H9 (cell line): ENCODE measurements at regions not wholly inside any gene's neighbourhood (a gene's known extent, or its start where the extent isn't known, plus 50 kb on each side); places are given as distances from the start of the nearest gene placed in this dataset.

ENCODE experiments used
- DNase-seq: peaks from one replicate; pipeline ENCODE4 v3.0.0-alpha.2; 2017
- H2AFZ ChIP-seq: one replicate; pipeline ENCODE4 v1.6.1; 2013; ENCODE audit warnings: mild to moderate bottlenecking, low read length, control low read depth, moderate library complexity
- H2AK5ac ChIP-seq: 2 replicates; pipeline ENCODE4 v1.6.1; 2013; ENCODE audit warnings: low read length, control low read depth, mixed read lengths; ENCODE audit not compliant: insufficient read length
- H2BK120ac ChIP-seq: one replicate; pipeline ENCODE4 v1.6.1; 2013; ENCODE audit warnings: low read depth, mild to moderate bottlenecking, low read length, control low read depth, inconsistent platforms; ENCODE audit not compliant: poor library complexity, severe bottlenecking
- H2BK12ac ChIP-seq: 2 replicates; pipeline ENCODE4 v1.6.1; 2013; ENCODE audit warnings: low read length, control low read depth, mixed read lengths, low read depth; ENCODE audit not compliant: insufficient read length
- H2BK15ac ChIP-seq: 2 replicates; pipeline ENCODE4 v1.6.1; 2013; ENCODE audit warnings: low read depth, low read length, control low read depth
- H2BK20ac ChIP-seq: one replicate; pipeline ENCODE4 v1.6.1; 2013; ENCODE audit warnings: low read depth, mild to moderate bottlenecking, low read length, control low read depth, inconsistent platforms; ENCODE audit not compliant: poor library complexity, severe bottlenecking
- H2BK5ac ChIP-seq: 2 replicates; pipeline ENCODE4 v1.6.1; 2013; ENCODE audit warnings: low read length, control low read depth, mixed read lengths; ENCODE audit not compliant: insufficient read length
- H3K14ac ChIP-seq: 2 replicates; pipeline ENCODE4 v1.6.1; 2013; ENCODE audit warnings: low read length, control low read depth; ENCODE audit not compliant: insufficient read depth
- H3K18ac ChIP-seq: 2 replicates; pipeline ENCODE4 v1.6.1; 2013; ENCODE audit warnings: low read depth, mild to moderate bottlenecking, mixed read lengths, low read length, control low read depth; ENCODE audit not compliant: insufficient read length
- H3K23ac ChIP-seq: 2 replicates; pipeline ENCODE4 v1.6.1; 2013; ENCODE audit warnings: low read length, control low read depth, mixed read lengths, low read depth; ENCODE audit not compliant: insufficient read length
- H3K23me2 ChIP-seq: 2 replicates; pipeline ENCODE4 v1.6.1; 2013; ENCODE audit warnings: low read depth, mild to moderate bottlenecking, mixed read lengths, low read length, control low read depth; ENCODE audit not compliant: insufficient read length, poor library complexity, severe bottlenecking
- H3K27ac ChIP-seq: 2 replicates; pipeline ENCODE4 v1.5.1; 2013; ENCODE audit warnings: low read length, control low read depth, mixed read lengths, low read depth; ENCODE audit not compliant: insufficient read length
- H3K27me3 ChIP-seq: 2 replicates; pipeline ENCODE4 v1.6.1; 2013; ENCODE audit warnings: low read length, control low read depth, inconsistent platforms; ENCODE audit not compliant: insufficient read depth
- H3K4ac ChIP-seq: 2 replicates; pipeline ENCODE4 v1.6.1; 2013; ENCODE audit warnings: low read depth, mild to moderate bottlenecking, control low read depth, inconsistent platforms, low read length, moderate library complexity
- H3K4me1 ChIP-seq: 2 replicates; pipeline ENCODE4 v1.6.1; 2013; ENCODE audit warnings: low read length, control low read depth, inconsistent platforms; ENCODE audit not compliant: insufficient read depth
- H3K4me2 ChIP-seq: 2 replicates; pipeline ENCODE4 v1.6.1; 2013; ENCODE audit warnings: low read length, control low read depth, mixed read lengths; ENCODE audit not compliant: insufficient read length, insufficient read depth
- H3K56ac ChIP-seq: 2 replicates; pipeline ENCODE4 v1.6.1; 2013; ENCODE audit warnings: low read depth, mild to moderate bottlenecking, mixed read lengths, low read length, control low read depth; ENCODE audit not compliant: insufficient read length
- H3K79me1 ChIP-seq: 2 replicates; pipeline ENCODE4 v1.6.1; 2013; ENCODE audit warnings: low read depth, mild to moderate bottlenecking, moderate library complexity, low read length, control low read depth, inconsistent platforms; ENCODE audit not compliant: insufficient read depth, poor library complexity, severe bottlenecking
- H3K79me2 ChIP-seq: 2 replicates; pipeline ENCODE4 v1.6.1; 2013; ENCODE audit warnings: low read length, control low read depth, inconsistent platforms; ENCODE audit not compliant: insufficient read depth
- H3K9ac ChIP-seq: 2 replicates; pipeline ENCODE4 v1.6.1; 2013; ENCODE audit warnings: low read length, control low read depth, mixed read lengths; ENCODE audit not compliant: insufficient read length; ENCODE audit errors: extremely low read depth
- H3K9me3 ChIP-seq: one replicate; pipeline ENCODE4 v1.6.1; 2013; ENCODE audit warnings: low read depth, low read length, inconsistent platforms; ENCODE audit not compliant: control insufficient read depth
- H3T11ph ChIP-seq: one replicate; pipeline ENCODE4 v1.6.1; 2013; ENCODE audit warnings: mild to moderate bottlenecking, low read length, control low read depth, inconsistent platforms
- H4K20me1 ChIP-seq: one replicate; pipeline ENCODE4 v1.6.1; 2013; ENCODE audit not compliant: control insufficient read depth, insufficient read length, insufficient read depth
- H4K5ac ChIP-seq: 2 replicates; pipeline ENCODE4 v1.6.1; 2013; ENCODE audit warnings: low read depth, mild to moderate bottlenecking, mixed read lengths, low read length, control low read depth; ENCODE audit not compliant: insufficient read length
- H4K8ac ChIP-seq: replicated peaks from 2 replicates; pipeline ENCODE4 v1.6.1; 2013; ENCODE audit warnings: low read length, control low read depth, mixed read lengths, low read depth; ENCODE audit not compliant: insufficient read length
- H4K91ac ChIP-seq: 2 replicates; pipeline ENCODE4 v1.6.1; 2013; ENCODE audit warnings: low read depth, mild to moderate bottlenecking, moderate library complexity, mixed read lengths, low read length, control low read depth; ENCODE audit not compliant: insufficient read length
- H3K27ac Mint-ChIP-seq, 3 experiments: 2 replicates in 2 of 3; 3 replicates in 1 of 3; pipeline ENCODE4 v1.8.0; 2020 to 2021; ENCODE audit warnings: mixed read lengths in 3 of 3, mild to moderate bottlenecking in 1 of 3, moderate library complexity in 1 of 3
- H3K27me3 Mint-ChIP-seq: 2 replicates; pipeline ENCODE4 v1.8.0; 2021; ENCODE audit warnings: low read depth, mild to moderate bottlenecking, moderate library complexity, mixed read lengths
- H3K36me3 Mint-ChIP-seq, 3 experiments: 2 replicates in 2 of 3; 3 replicates in 1 of 3; pipeline ENCODE4 v1.8.0; 2020 to 2021; ENCODE audit warnings: low read depth in 3 of 3, mixed read lengths in 3 of 3; ENCODE audit not compliant: insufficient read depth in 1 of 3
- H3K4me1 Mint-ChIP-seq, 2 experiments: 2 replicates each; pipeline ENCODE4 v1.8.0; 2020; ENCODE audit warnings: mixed read lengths in 2 of 2
- H3K4me3 Mint-ChIP-seq, 2 experiments: 2 replicates in 1 of 2; 3 replicates in 1 of 2; pipeline ENCODE4 v1.8.0; 2020 to 2021; ENCODE audit warnings: mild to moderate bottlenecking in 2 of 2, mixed read lengths in 2 of 2, moderate library complexity in 1 of 2
- H3K9me3 Mint-ChIP-seq, 2 experiments: 2 replicates in 1 of 2; 3 replicates in 1 of 2; pipeline ENCODE4 v1.8.0; 2020; ENCODE audit warnings: mild to moderate bottlenecking in 2 of 2, mixed read lengths in 2 of 2, moderate library complexity in 1 of 2
- CTCF ChIP-seq: fragments of 200-600 bp; sonication (generic); conservative IDR thresholded peaks from 3 replicates; pipeline ENCODE4 v1.8.0; 2021; ENCODE audit warnings: antibody characterized with exemption, mild to moderate bottlenecking
- WGBS: extraction: QIAGEN DNeasy Blood & Tissue Kit; methylation state at CpG from one replicate; pipeline ENCODE4 v1.1.7; 2013; ENCODE audit warnings: missing lambda C conversion rate, low lambda C conversion rate, mixed read lengths; ENCODE audit not compliant: insufficient read length; ENCODE audit errors: extremely low coverage; 5-methylcytosine and 5-hydroxymethylcytosine counted together

DNA sequence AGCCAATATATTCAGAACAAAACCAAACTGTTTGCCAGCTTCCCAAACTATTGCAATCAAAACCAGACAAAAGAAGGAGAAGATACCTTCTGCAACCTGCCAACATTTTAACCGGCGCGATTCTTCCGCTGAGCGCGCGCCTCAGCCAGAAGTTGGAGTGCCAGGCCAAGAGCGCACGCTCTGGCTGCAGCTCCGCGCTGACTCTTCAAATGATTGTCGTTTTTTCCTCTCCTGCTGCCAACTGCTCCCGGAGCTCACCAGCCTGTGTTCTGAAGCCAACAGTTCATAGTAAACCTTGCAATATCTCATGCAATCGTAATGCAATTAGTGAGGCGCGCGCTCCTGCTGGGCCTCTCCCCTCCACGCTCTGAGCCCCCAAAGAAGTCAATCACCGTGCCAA lies 259.7 kb upstream of the MGMT start:
- no CpG with 5 or more reads among the region's 19 CpGs for WGBS
- no peak overlapping the region for H2AK5ac ChIP-seq

More for the DNA sequence above, 259.7 kb upstream of the MGMT start:
- TF ChIP-seq CTCF, result no peak
- Mint-ChIP-seq H3K9me3 (peaks cover 0 to 3% of the 10 kb centered on the region in 2 experiments; a peak in 2 of 5 replicates), H3K4me1 (no peaks in the 10 kb centered on the region), H3K27ac (no peak overlapping the region), H3K36me3 (peaks cover 0 to 1% (median 0%) of the 10 kb centered on the region in 3 experiments; a peak in 1 of 7 replicates), H3K27me3 (peaks cover 3% of the 10 kb centered on the region), H3K4me3 (no peak overlapping the region)
- Histone ChIP-seq H3K4me1 (no peaks in the 10 kb centered on the region), H2BK15ac (no peak overlapping the region), H3K9me3 (no peaks in the 10 kb centered on the region), H2BK120ac (no peak overlapping the region), H3K23me2 (no peaks in the 10 kb centered on the region), H2BK20ac (no peak overlapping the region), H3K23ac (no peak overlapping the region), H4K5ac (no peak overlapping the region), H3K27ac (no peak overlapping the region), H3T11ph (no peak overlapping the region), H3K79me2 (no peaks in the 10 kb centered on the region), H2AFZ (no peak overlapping the region), H4K91ac (no peak overlapping the region), H3K14ac (no peak overlapping the region), H3K9ac (no peak overlapping the region), H3K4ac (no peak overlapping the region), H2BK5ac (no peak overlapping the region), H3K79me1 (no peaks in the 10 kb centered on the region), H4K20me1 (no peaks in the 10 kb centered on the region), H3K4me2 (no peak overlapping the region), H4K8ac (no peak overlapping the region), H3K27me3 (no peaks in the 10 kb centered on the region), H3K56ac (no peak overlapping the region), H3K18ac (no peak overlapping the region), H2BK12ac (no peak overlapping the region)
- no peak for DNase-seq
